WTC11 (cell line): ENCODE measurements at regions not wholly inside any gene's neighbourhood (a gene's known extent, or its start where the extent isn't known, plus 50 kb on each side); places are given as distances from the start of the nearest gene placed in this dataset.

Source experiments
- ATAC-seq: fragments of 200-7000 bp; cut with Tn5 transposase; 2 replicates; pipeline ENCODE4 v1.10.0; 2021; ENCODE audit warnings: mild to moderate bottlenecking, moderate library complexity
- CTCF ChIA-PET: fragments of 300-600 bp; sonication (Branson Sonifier 250); formaldehyde crosslinking; loops from one replicate; lab custom pipeline; 2021; ENCODE audit warnings: antibody characterized with exemption; lab: Charles Lee
- POLR2A ChIA-PET: fragments of 350-600 bp; sonication (Branson Sonifier 250); formaldehyde crosslinking; loops from one replicate; lab custom pipeline; 2021; ENCODE audit warnings: antibody characterized with exemption; lab: Charles Lee
- DNase-seq: peaks from one replicate; pipeline ENCODE4 v3.0.0; 2021; ENCODE audit warnings: low spot score
- H3K27ac Mint-ChIP-seq: 2 replicates; pipeline ENCODE4 v1.8.0; 2021; ENCODE audit warnings: mixed read lengths
- H3K27me3 Mint-ChIP-seq: 2 replicates; pipeline ENCODE4 v1.8.0; 2021; ENCODE audit warnings: low read depth, mild to moderate bottlenecking, moderate library complexity, mixed read lengths
- H3K36me3 Mint-ChIP-seq: 2 replicates; pipeline ENCODE4 v1.8.0; 2021; ENCODE audit warnings: mixed read lengths
- H3K4me1 Mint-ChIP-seq: 2 replicates; pipeline ENCODE4 v1.8.0; 2022; ENCODE audit warnings: mixed read lengths
- H3K4me3 Mint-ChIP-seq: 2 replicates; pipeline ENCODE4 v1.8.0; 2021; ENCODE audit warnings: mild to moderate bottlenecking, moderate library complexity, mixed read lengths
- H3K9me3 Mint-ChIP-seq: 2 replicates; pipeline ENCODE4 v1.8.0; 2021; ENCODE audit warnings: mixed read lengths
- AFF4 ChIP-seq: sonication (generic); formaldehyde crosslinking; IDR thresholded peaks from 2 replicates; pipeline ENCODE4 v1.8.1; 2023; ENCODE audit warnings: mild to moderate bottlenecking, missing genetic modification reagents, borderline replicate concordance
- CBFB ChIP-seq: sonication (generic); formaldehyde crosslinking; IDR thresholded peaks from 2 replicates; pipeline ENCODE4 v1.8.1; 2022; ENCODE audit warnings: mild to moderate bottlenecking, low read depth, missing genetic modification reagents
- E2F4 ChIP-seq: sonication (generic); formaldehyde crosslinking; IDR thresholded peaks from 2 replicates; pipeline ENCODE4 v1.8.1; 2022; ENCODE audit warnings: low read depth, mild to moderate bottlenecking, moderate library complexity, missing genetic modification reagents, borderline replicate concordance
- E2F5 ChIP-seq: sonication (generic); formaldehyde crosslinking; IDR thresholded peaks from 2 replicates; pipeline ENCODE4 v1.8.1; 2022; ENCODE audit warnings: mild to moderate bottlenecking, moderate library complexity, missing genetic modification reagents
- FOXP1 ChIP-seq: sonication (generic); formaldehyde crosslinking; IDR thresholded peaks from 2 replicates; pipeline ENCODE4 v1.8.0; 2022; ENCODE audit warnings: missing genetic modification reagents, mild to moderate bottlenecking, moderate library complexity, borderline replicate concordance
- GRHL2 ChIP-seq: fragments of 250-450 bp; sonication (Bioruptor Pico); IDR thresholded peaks from 2 replicates; pipeline ENCODE4 v1.8.0; 2022; ENCODE audit warnings: mild to moderate bottlenecking, moderate library complexity; ENCODE audit not compliant: insufficient replicate concordance, severe bottlenecking
- HMGA2 ChIP-seq: fragments of 250-450 bp; sonication (Bioruptor Pico); IDR thresholded peaks from 2 replicates; pipeline ENCODE4 v1.4.0; 2021; ENCODE audit warnings: mild to moderate bottlenecking, moderate library complexity
- HMGXB4 ChIP-seq: sonication (generic); formaldehyde crosslinking; IDR thresholded peaks from 2 replicates; pipeline ENCODE4 v1.8.1; 2023; ENCODE audit warnings: mild to moderate bottlenecking, moderate library complexity, missing genetic modification reagents
- IRF1 ChIP-seq: sonication (generic); formaldehyde crosslinking; IDR thresholded peaks from 2 replicates; pipeline ENCODE4 v1.8.0; 2023; ENCODE audit warnings: missing genetic modification reagents
- JAZF1 ChIP-seq: fragments of 250-450 bp; sonication (Bioruptor Pico); IDR thresholded peaks from 2 replicates; pipeline ENCODE4 v1.9.0; 2021; ENCODE audit warnings: moderate library complexity, mild to moderate bottlenecking, inconsistent platforms
- JUN ChIP-seq: sonication (generic); formaldehyde crosslinking; IDR thresholded peaks from 2 replicates; pipeline ENCODE4 v1.8.0; 2023; ENCODE audit warnings: mild to moderate bottlenecking, missing genetic modification reagents
- NFATC4 ChIP-seq: fragments of 250-450 bp; sonication (Bioruptor Pico); IDR thresholded peaks from 2 replicates; pipeline ENCODE4 v1.9.0; 2021; ENCODE audit warnings: mild to moderate bottlenecking
- NFE2L1 ChIP-seq: sonication (generic); formaldehyde crosslinking; IDR thresholded peaks from 2 replicates; pipeline ENCODE4 v1.8.1; 2023; ENCODE audit warnings: missing genetic modification reagents
- NR1H2 ChIP-seq: sonication (generic); formaldehyde crosslinking; IDR thresholded peaks from 2 replicates; pipeline ENCODE4 v1.9.0; 2021; ENCODE audit warnings: mild to moderate bottlenecking, moderate library complexity, missing genetic modification reagents
- NR2C2 ChIP-seq: sonication (generic); formaldehyde crosslinking; IDR thresholded peaks from 2 replicates; pipeline ENCODE4 v1.8.0; 2022; ENCODE audit warnings: mild to moderate bottlenecking, missing genetic modification reagents
- NR3C1 ChIP-seq: sonication (generic); formaldehyde crosslinking; conservative IDR thresholded peaks from 2 replicates; pipeline ENCODE4 v1.8.1; 2023; ENCODE audit warnings: low read depth, mild to moderate bottlenecking, missing genetic modification reagents
- PRRX2 ChIP-seq: fragments of 250-450 bp; sonication (Bioruptor Pico); IDR thresholded peaks from 2 replicates; pipeline ENCODE4 v1.8.0; 2021; ENCODE audit warnings: mild to moderate bottlenecking
- USF1 ChIP-seq: sonication (generic); formaldehyde crosslinking; IDR thresholded peaks from 2 replicates; pipeline ENCODE4 v1.8.0; 2022; ENCODE audit warnings: mild to moderate bottlenecking, missing genetic modification reagents
- ZNF219 ChIP-seq: sonication (generic); formaldehyde crosslinking; IDR thresholded peaks from 2 replicates; pipeline ENCODE4 v1.8.0; 2023; ENCODE audit warnings: missing genetic modification reagents, mild to moderate bottlenecking, borderline replicate concordance
- ZNF396 ChIP-seq: fragments of 250-450 bp; sonication (Bioruptor Pico); IDR thresholded peaks from 2 replicates; pipeline ENCODE4 v1.8.0; 2021; ENCODE audit warnings: mild to moderate bottlenecking, moderate library complexity, borderline replicate concordance

- CTCF ChIA-PET: interaction anchor here (0.8 kb wide), 1 partner anchor 143 kb away, joined by 3 read pairs; no protein-coding TSS in a partner anchor
- Mint-ChIP-seq H3K27me3 (no peaks in the 10 kb centered on the region), H3K27ac (peak overlapping the region; percentile 92), H3K4me1 (peaks cover 63% of the 10 kb centered on the region), H3K4me3 (peak overlapping the region; percentile 11; the same call in 1 of the 2 replicates), H3K36me3 (peaks cover 59% of the 10 kb centered on the region), H3K9me3 (no peaks in the 10 kb centered on the region)
- ATAC-seq (peak; percentile 85), DNase-seq (no peak)
- POLR2A ChIA-PET: no interaction called here
- TF ChIP-seq NFE2L1 (CRISPR knock-in tag) (no peak), USF1 (no peak), NR1H2 (no peak), IRF1 (no peak), JUN (CRISPR knock-in tag) (no peak), NFATC4 (CRISPR knock-in tag) (no peak), GRHL2 (no peak), HMGXB4 (CRISPR knock-in tag) (no peak), CBFB (CRISPR knock-in tag) (no peak), FOXP1 (CRISPR knock-in tag) (no peak), ZNF219 (no peak), AFF4 (CRISPR knock-in tag) (no peak), E2F4 (CRISPR knock-in tag) (no peak), HMGA2 (CRISPR knock-in tag) (no peak), PRRX2 (CRISPR knock-in tag) (no peak), ZNF396 (CRISPR knock-in tag) (no peak), JAZF1 (CRISPR knock-in tag) (no peak), NR3C1 (CRISPR knock-in tag) (no peak), E2F5 (CRISPR knock-in tag) (no peak), NR2C2 (CRISPR knock-in tag) (no peak)
Measured at GRCh38 chr9:85466834-85467233, 274.9 kb downstream of the AGTPBP1 start.
